SJSA1 (cell line): ENCODE measurements at regions not wholly inside any gene's neighbourhood (a gene's known extent, or its start where the extent isn't known, plus 50 kb on each side); places are given as distances from the start of the nearest gene placed in this dataset.

Experiments
- DNase-seq, 2 experiments: peaks; one replicate each; pipeline ENCODE4 v3.0.0-alpha.2; 2015 to 2020; ENCODE audit warnings: low spot score in 2 of 2, low read depth in 1 of 2
- H3K27ac ChIP-seq: fragments of 250-450 bp; sonication (Bioruptor Pico); 2 replicates; pipeline ENCODE4 v1.5.1; 2020; ENCODE audit warnings: mild to moderate bottlenecking, moderate library complexity
- H3K27me3 ChIP-seq: fragments of 250-450 bp; sonication (Bioruptor Pico); replicated peaks from 2 replicates; pipeline ENCODE4 v1.5.1; 2020; ENCODE audit warnings: mild to moderate bottlenecking, moderate library complexity
- H3K36me3 ChIP-seq: fragments of 250-450 bp; sonication (Bioruptor Pico); 2 replicates; pipeline ENCODE4 v1.5.1; 2020; ENCODE audit warnings: mild to moderate bottlenecking
- H3K4me1 ChIP-seq: fragments of 250-450 bp; sonication (Bioruptor Pico); replicated peaks from 2 replicates; pipeline ENCODE4 v1.6.1; 2021; ENCODE audit warnings: mild to moderate bottlenecking
- H3K4me3 ChIP-seq: fragments of 250-450 bp; sonication (Bioruptor Pico); 2 replicates; pipeline ENCODE4 v1.5.1; 2020; ENCODE audit warnings: mild to moderate bottlenecking
- H3K9me3 ChIP-seq: fragments of 250-450 bp; sonication (Bioruptor Pico); replicated peaks from 2 replicates; pipeline ENCODE4 v1.5.1; 2020; ENCODE audit warnings: mild to moderate bottlenecking

- H3K36me3 ChIP-seq = no peaks in the 10 kb centered on the region
- H3K27ac ChIP-seq = no peak overlapping the region
- no peak for DNase-seq
- no peaks in the 10 kb centered on the region for H3K27me3 ChIP-seq
- no peaks in the 10 kb centered on the region for H3K9me3 ChIP-seq
- H3K4me1 ChIP-seq = no peaks in the 10 kb centered on the region
- H3K4me3 ChIP-seq = no peak overlapping the region
Observed at GRCh38 chr6:65943548-65943947, 236.5 kb upstream of the EYS start.

GRCh38 chr6:65943051-65943450 is 236.0 kb upstream of the EYS start:
- H3K27me3 ChIP-seq = no peaks in the 10 kb centered on the region
- H3K36me3 ChIP-seq = no peaks in the 10 kb centered on the region
- H3K9me3 ChIP-seq = no peaks in the 10 kb centered on the region
- no peak for DNase-seq
- no peak overlapping the region for H3K27ac ChIP-seq
- no peaks in the 10 kb centered on the region for H3K4me1 ChIP-seq
- H3K4me3 ChIP-seq = no peak overlapping the region

- Histone ChIP-seq H3K36me3 (no peaks in the 10 kb centered on the region), H3K4me1 (no peaks in the 10 kb centered on the region), H3K4me3 (no peak overlapping the region), H3K27me3 (no peaks in the 10 kb centered on the region), H3K27ac (no peak overlapping the region), H3K9me3 (no peaks in the 10 kb centered on the region)
- no peak for DNase-seq
Observed at GRCh38 chr6:65938000-65938399, 231.0 kb upstream of the EYS start.

GRCh38 chr6:65935412-65935811 is 228.4 kb upstream of the EYS start:
- Histone ChIP-seq H3K4me1 (no peaks in the 10 kb centered on the region), H3K27ac (no peak overlapping the region), H3K4me3 (no peak overlapping the region), H3K27me3 (no peaks in the 10 kb centered on the region), H3K36me3 (no peaks in the 10 kb centered on the region), H3K9me3 (0 out of 2 replicates have a peak, but pooled peaks cover 4% of the 10 kb centered on the region)
- no peak for DNase-seq

- DNase-seq = no peak
- H3K9me3 ChIP-seq = 0 out of 2 replicates have a peak, but pooled peaks cover 4% of the 10 kb centered on the region
- no peaks in the 10 kb centered on the region for H3K27me3 ChIP-seq
- H3K27ac ChIP-seq = no peak overlapping the region
- H3K4me1 ChIP-seq = no peaks in the 10 kb centered on the region
- no peak overlapping the region for H3K4me3 ChIP-seq
- H3K36me3 ChIP-seq = no peaks in the 10 kb centered on the region
Observed at GRCh38 chr6:65933390-65933789, 226.4 kb upstream of the EYS start.

GRCh38 chr6:65927141-65927540 is 220.1 kb upstream of the EYS start:
- Histone ChIP-seq H3K9me3 (0 out of 2 replicates have a peak, but pooled peaks cover 6% of the 10 kb centered on the region), H3K36me3 (no peaks in the 10 kb centered on the region), H3K27ac (no peak overlapping the region), H3K4me3 (no peak overlapping the region), H3K27me3 (no peaks in the 10 kb centered on the region), H3K4me1 (no peaks in the 10 kb centered on the region)
- no peak for DNase-seq

GRCh38 chr6:65924411-65924810 is 217.4 kb upstream of the EYS start:
- 0 out of 2 replicates have a peak, but pooled peaks cover 5% of the 10 kb centered on the region for H3K9me3 ChIP-seq
- H3K27me3 ChIP-seq = no peaks in the 10 kb centered on the region
- H3K27ac ChIP-seq = no peak overlapping the region
- H3K36me3 ChIP-seq = no peaks in the 10 kb centered on the region
- DNase-seq = no peak
- H3K4me1 ChIP-seq = no peaks in the 10 kb centered on the region
- no peak overlapping the region for H3K4me3 ChIP-seq

GRCh38 chr6:65922049-65922448 is 215.0 kb upstream of the EYS start:
- no peaks in the 10 kb centered on the region for H3K4me1 ChIP-seq
- no peaks in the 10 kb centered on the region for H3K27me3 ChIP-seq
- no peaks in the 10 kb centered on the region for H3K36me3 ChIP-seq
- no peak overlapping the region for H3K4me3 ChIP-seq
- DNase-seq = no peak
- H3K9me3 ChIP-seq = 0 out of 2 replicates have a peak, but pooled peaks cover 5% of the 10 kb centered on the region
- H3K27ac ChIP-seq = no peak overlapping the region

- 0 out of 2 replicates have a peak, but pooled peaks cover 2% of the 10 kb centered on the region for H3K9me3 ChIP-seq
- no peak for DNase-seq
- no peak overlapping the region for H3K27ac ChIP-seq
- H3K36me3 ChIP-seq = no peaks in the 10 kb centered on the region
- no peak overlapping the region for H3K4me3 ChIP-seq
- no peaks in the 10 kb centered on the region for H3K27me3 ChIP-seq
- no peaks in the 10 kb centered on the region for H3K4me1 ChIP-seq
Observed at GRCh38 chr6:65908065-65908464, 201.0 kb upstream of the EYS start.

- no peak for DNase-seq
- Histone ChIP-seq H3K27ac (no peak overlapping the region), H3K4me1 (no peaks in the 10 kb centered on the region), H3K36me3 (no peaks in the 10 kb centered on the region), H3K4me3 (no peak overlapping the region), H3K27me3 (no peaks in the 10 kb centered on the region), H3K9me3 (0 out of 2 replicates have a peak, but pooled peaks cover 2% of the 10 kb centered on the region)
Observed at GRCh38 chr6:65903992-65904391, 197.0 kb upstream of the EYS start.

GRCh38 chr6:65900928-65901327 is 193.9 kb upstream of the EYS start:
- H3K9me3 ChIP-seq = no peaks in the 10 kb centered on the region
- H3K27me3 ChIP-seq = no peaks in the 10 kb centered on the region
- no peak for DNase-seq
- no peak overlapping the region for H3K4me3 ChIP-seq
- H3K27ac ChIP-seq = no peak overlapping the region
- no peaks in the 10 kb centered on the region for H3K4me1 ChIP-seq
- H3K36me3 ChIP-seq = no peaks in the 10 kb centered on the region

GRCh38 chr6:65896140-65896539 is 189.1 kb upstream of the EYS start:
- Histone ChIP-seq H3K4me3 (no peak overlapping the region), H3K36me3 (no peaks in the 10 kb centered on the region), H3K27me3 (no peaks in the 10 kb centered on the region), H3K27ac (no peak overlapping the region), H3K4me1 (no peaks in the 10 kb centered on the region), H3K9me3 (no peaks in the 10 kb centered on the region)
- DNase-seq = no peak

- 0 out of 2 replicates have a peak, but pooled peaks cover 3% of the 10 kb centered on the region for H3K9me3 ChIP-seq
- DNase-seq = no peak
- no peak overlapping the region for H3K4me3 ChIP-seq
- H3K27ac ChIP-seq = no peak overlapping the region
- no peaks in the 10 kb centered on the region for H3K27me3 ChIP-seq
- H3K36me3 ChIP-seq = no peaks in the 10 kb centered on the region
- no peaks in the 10 kb centered on the region for H3K4me1 ChIP-seq
Observed at GRCh38 chr6:65876668-65877067, 169.6 kb upstream of the EYS start.

GRCh38 chr6:65852369-65852852 is 145.4 kb upstream of the EYS start:
- Histone ChIP-seq H3K36me3 (no peaks in the 10 kb centered on the region), H3K4me3 (no peak overlapping the region), H3K4me1 (no peaks in the 10 kb centered on the region), H3K9me3 (peaks cover 3% of the 10 kb centered on the region; the same call in 1 of the 2 replicates), H3K27ac (no peak overlapping the region), H3K27me3 (no peaks in the 10 kb centered on the region)
- DNase-seq = no peak

GRCh38 chr6:65830151-65830550 is 123.1 kb upstream of the EYS start:
- H3K27me3 ChIP-seq = no peaks in the 10 kb centered on the region
- H3K27ac ChIP-seq = no peak overlapping the region
- no peaks in the 10 kb centered on the region for H3K36me3 ChIP-seq
- no peak overlapping the region for H3K4me3 ChIP-seq
- no peak for DNase-seq
- no peaks in the 10 kb centered on the region for H3K4me1 ChIP-seq
- no peaks in the 10 kb centered on the region; the same call in 1 of the 2 replicates for H3K9me3 ChIP-seq
